Body of pancreas (tissue), 4 donors: ENCODE measurements at regions not wholly inside any gene's neighbourhood (a gene's known extent, or its start where the extent isn't known, plus 50 kb on each side); places are given as distances from the start of the nearest gene placed in this dataset.

Experiments
- ATAC-seq: fragments of 150-250 bp; one replicate; pipeline ENCODE4 v1.9.1; 2016
- DNase-seq, 4 donors: peaks; one replicate each; pipeline ENCODE4 v3.0.0-alpha.2; 2019
- H3K27ac ChIP-seq, 4 donors: fragments of 200-600 bp; sonication (generic); 1 replicate in 3 of 4; 2 replicates in 1 of 4; pipeline versions ENCODE4 v1.5.1 to v1.6.1; 2016 to 2019; ENCODE audit warnings: mild to moderate bottlenecking in 1 of 4, mixed read lengths in 1 of 4, moderate library complexity in 1 of 4
- H3K27me3 ChIP-seq, 2 donors: fragments of 200-600 bp; sonication (generic); one replicate each; pipeline ENCODE4 v1.6.0; 2016; ENCODE audit warnings: mild to moderate bottlenecking in 1 of 2
- H3K36me3 ChIP-seq, 2 donors: fragments of 200-600 bp; sonication (generic); replicated peaks in 1 of 2; 2 replicates each; pipeline ENCODE4 v1.5.1; 2016; ENCODE audit warnings: low read depth in 2 of 2; ENCODE audit not compliant: insufficient read depth in 1 of 2
- H3K4me1 ChIP-seq: fragments of 200-600 bp; sonication (generic); one replicate; pipeline ENCODE4 v1.6.0; 2016
- H3K4me3 ChIP-seq, 2 donors: fragments of 200-600 bp; sonication (generic); 1 replicate in 1 of 2; 2 replicates in 1 of 2; pipeline ENCODE4 v1.5.1; 2016 to 2019
- H3K9me3 ChIP-seq, 3 donors: fragments of 200-600 bp; sonication (generic); 1 replicate in 2 of 3; 2 replicates in 1 of 3; pipeline ENCODE4 v1.5.1; 2016
- CTCF ChIP-seq, 7 experiments: fragments of 450-650 bp in 4 of 7; fragments of 200-600 bp in 3 of 7; sonication (generic) in 3 of 7; IDR thresholded peaks; one replicate each; pipeline ENCODE4 v1.5.1; 2016 to 2019; ENCODE audit warnings: antibody characterized with exemption in 7 of 7
- POLR2A ChIP-seq, 3 donors: fragments of 450-650 bp; IDR thresholded peaks; one replicate each; pipeline ENCODE4 v1.6.1; 2016; ENCODE audit warnings: antibody characterized with exemption in 3 of 3, mild to moderate bottlenecking in 2 of 3
- WGBS, 2 donors: methylation state at CpG; one replicate each; pipeline ENCODE4 v1.1.5; 2017; 5-methylcytosine and 5-hydroxymethylcytosine counted together
- intact Hi-C: fragments of 100-400 bp; cut with DNase I; formaldehyde crosslinking; loops from one replicate; pipeline ENCODE4 v1.15.1; 2023

GRCh38 chr7:145850636-145851035, 266.0 kb upstream of the CNTNAP2 start:
- intact Hi-C loops: no loop called here
- Histone ChIP-seq H3K4me3 (no peak overlapping the region), H3K27me3 (no peaks in the 10 kb centered on the region), H3K9me3 (no peaks in the 10 kb centered on the region), H3K4me1 (no peaks in the 10 kb centered on the region), H3K36me3 (no peaks in the 10 kb centered on the region), H3K27ac (no peak overlapping the region)
- DNase-seq (peak in 1 of 4 donors; percentile 11), ATAC-seq (no peak)
- WGBS, 2 donors: 33 to 51% methylated on average over 6 of the region's 6 CpGs
- TF ChIP-seq CTCF (IDR thresholded peaks at IDR 0.05): no peak
- TF ChIP-seq POLR2A (IDR thresholded peaks at IDR 0.05): no peak

GRCh38 chr7:145848691-145849090, 267.9 kb upstream of the CNTNAP2 start:
- ATAC-seq (no peak), DNase-seq (peak in 1 of 4 donors; percentile 13)
- no peak for TF ChIP-seq POLR2A (IDR thresholded peaks at IDR 0.05)
- peak in 2 of 7 experiments; percentile 9 to 24 for TF ChIP-seq CTCF (IDR thresholded peaks at IDR 0.05)
- Histone ChIP-seq H3K4me1 (no peaks in the 10 kb centered on the region), H3K4me3 (no peak overlapping the region), H3K9me3 (no peaks in the 10 kb centered on the region), H3K27me3 (no peaks in the 10 kb centered on the region), H3K36me3 (no peaks in the 10 kb centered on the region), H3K27ac (no peak overlapping the region)
- intact Hi-C loops: no loop called here
- 17 to 32% methylated on average over 1 of the region's 1 CpG for WGBS, 2 donors

- Histone ChIP-seq H3K4me1 (no peaks in the 10 kb centered on the region), H3K4me3 (no peak overlapping the region), H3K27me3 (no peaks in the 10 kb centered on the region), H3K27ac (no peak overlapping the region), H3K9me3 (no peaks in the 10 kb centered on the region), H3K36me3 (no peaks in the 10 kb centered on the region)
- no peak for ATAC-seq
- DNase-seq: no peak
- intact Hi-C loops: no loop called here
- WGBS, 2 donors: 38 to 45% methylated on average over 6 of the region's 6 CpGs
- TF ChIP-seq POLR2A (IDR thresholded peaks at IDR 0.05): no peak
- no peak for TF ChIP-seq CTCF (IDR thresholded peaks at IDR 0.05)
These were observed 271.3 kb upstream of the CNTNAP2 start for GRCh38 chr7:145845345-145845744.

GRCh38 chr7:145839814-145840213, 276.8 kb upstream of the CNTNAP2 start:
- WGBS, 2 donors: 78 to 82% methylated on average over 1 of the region's 1 CpG
- Histone ChIP-seq H3K9me3 (no peaks in the 10 kb centered on the region), H3K27ac (no peak overlapping the region), H3K27me3 (no peaks in the 10 kb centered on the region), H3K36me3 (no peaks in the 10 kb centered on the region), H3K4me3 (no peak overlapping the region), H3K4me1 (no peaks in the 10 kb centered on the region)
- DNase-seq: no peak
- intact Hi-C loops: no loop called here
- TF ChIP-seq POLR2A (IDR thresholded peaks at IDR 0.05) (no peak), CTCF (IDR thresholded peaks at IDR 0.05) (no peak)
- ATAC-seq: no peak

GRCh38 chr7:145831616-145832206, 284.9 kb upstream of the CNTNAP2 start:
- no peak overlapping the region for H3K4me3 ChIP-seq
- WGBS, 2 donors: 61 to 69% methylated on average over 4 of the region's 4 CpGs
- TF ChIP-seq POLR2A (IDR thresholded peaks at IDR 0.05) (no peak), CTCF (IDR thresholded peaks at IDR 0.05) (no peak)
- ATAC-seq (no peak), DNase-seq (no peak)
- H3K27me3 ChIP-seq: no peaks in the 10 kb centered on the region
- intact Hi-C loops: no loop called here
- no peaks in the 10 kb centered on the region for H3K4me1 ChIP-seq
- no peaks in the 10 kb centered on the region for H3K36me3 ChIP-seq
- H3K9me3 ChIP-seq: no peaks in the 10 kb centered on the region
- H3K27ac ChIP-seq: no peak overlapping the region
